HEK293T (cell line): ENCODE measurements at regions not wholly inside any gene's neighbourhood (a gene's known extent, or its start where the extent isn't known, plus 50 kb on each side); places are given as distances from the start of the nearest gene placed in this dataset.
"Not testable (repeated sequence)": the region's sequence is repeated elsewhere in the genome, so short reads cannot be mapped to it uniquely, and the experiment has no call there.

Experiments
- CTCF ChIA-PET: fragments of 350-600 bp; formaldehyde crosslinking; extraction: SDS; loops from one replicate; lab custom pipeline; 2021; ENCODE audit warnings: antibody characterized with exemption, inconsistent platforms; lab: Yijun Ruan, JAX
- POLR2A ChIA-PET: fragments of 350-600 bp; formaldehyde crosslinking; extraction: SDS; loops from one replicate; lab custom pipeline; 2020; ENCODE audit warnings: antibody characterized with exemption, inconsistent platforms; lab: Yijun Ruan, JAX
- DNase-seq: peaks from one replicate; pipeline ENCODE4 v3.0.0; 2012; ENCODE audit warnings: mixed read lengths; ENCODE audit errors: extremely low spot score
- ARNT ChIP-seq: fragments of 450-650 bp; IDR thresholded peaks from 2 replicates; pipeline ENCODE4 v1.6.1; 2017; ENCODE audit warnings: mild to moderate bottlenecking
- BHLHE40 ChIP-seq: fragments of 450-650 bp; IDR thresholded peaks from 2 replicates; pipeline ENCODE4 v1.6.1; 2016; ENCODE audit warnings: mild to moderate bottlenecking, moderate library complexity, borderline replicate concordance
- CTBP1 ChIP-seq: fragments of 450-650 bp; IDR thresholded peaks from 2 replicates; pipeline ENCODE4 v1.6.1; 2016; ENCODE audit warnings: borderline replicate concordance
- ELF4 ChIP-seq: fragments of 450-650 bp; IDR thresholded peaks from 2 replicates; pipeline ENCODE4 v1.6.1; 2017; ENCODE audit warnings: antibody characterized with exemption
- FOXA1 ChIP-seq: fragments of 450-650 bp; IDR thresholded peaks from 2 replicates; pipeline ENCODE4 v1.6.1; 2016; ENCODE audit warnings: mild to moderate bottlenecking
- FOXK2 ChIP-seq: fragments of 450-650 bp; IDR thresholded peaks from 2 replicates; pipeline ENCODE4 v1.6.1; 2016; ENCODE audit warnings: mild to moderate bottlenecking
- FOXM1 ChIP-seq: fragments of 450-650 bp; IDR thresholded peaks from 2 replicates; pipeline ENCODE4 v1.6.1; 2017; ENCODE audit warnings: mild to moderate bottlenecking, borderline replicate concordance
- HDGF ChIP-seq: fragments of 450-650 bp; IDR thresholded peaks from 2 replicates; pipeline ENCODE4 v1.6.1; 2017; ENCODE audit warnings: antibody characterized with exemption, borderline replicate concordance
- L3MBTL2 ChIP-seq: fragments of 450-650 bp; conservative IDR thresholded peaks from 2 replicates; pipeline ENCODE4 v1.6.1; 2016; ENCODE audit warnings: mild to moderate bottlenecking
- LEF1 ChIP-seq: fragments of 450-650 bp; IDR thresholded peaks from 2 replicates; pipeline ENCODE4 v1.6.1; 2017; ENCODE audit warnings: mild to moderate bottlenecking, borderline replicate concordance
- NFRKB ChIP-seq: fragments of 450-650 bp; IDR thresholded peaks from 2 replicates; pipeline ENCODE4 v1.6.1; 2016; ENCODE audit warnings: mild to moderate bottlenecking, moderate library complexity
- PKNOX1 ChIP-seq: fragments of 450-650 bp; IDR thresholded peaks from 2 replicates; pipeline ENCODE4 v1.6.1; 2016
- SP1 ChIP-seq: fragments of 450-650 bp; IDR thresholded peaks from 2 replicates; pipeline ENCODE4 v1.6.1; 2017
- SUZ12 ChIP-seq: fragments of 450-650 bp; IDR thresholded peaks from 2 replicates; pipeline ENCODE4 v1.6.1; 2016; ENCODE audit warnings: mild to moderate bottlenecking
- TARDBP ChIP-seq: fragments of 450-650 bp; IDR thresholded peaks from 2 replicates; pipeline ENCODE4 v1.6.1; 2016
- ZNF384 ChIP-seq: fragments of 450-650 bp; IDR thresholded peaks from 2 replicates; pipeline ENCODE4 v1.6.1; 2016

GRCh38 chr13:24986826-24987225 is 109.1 kb upstream of the PABPC3 start:
- TF ChIP-seq FOXK2 (no peak), SP1 (no peak), CTBP1 (no peak), ARNT (no peak), ELF4 (no peak), FOXA1 (no peak), PKNOX1 (no peak), HDGF (no peak), SUZ12 (no peak)
- no peak for DNase-seq
- POLR2A ChIA-PET: no interaction called here
- CTCF ChIA-PET: no interaction called here

GRCh38 chr13:24989959-24990358 is 106.0 kb upstream of the PABPC3 start:
- CTCF ChIA-PET: interaction anchor here (0.6 kb wide), 1 partner anchor 53 kb away, joined by 3 read pairs; no protein-coding TSS in a partner anchor
- POLR2A ChIA-PET, DNase-seq: not testable (repeated sequence)

- DNase-seq, CTCF ChIA-PET, POLR2A ChIA-PET: not testable (repeated sequence)
These were observed 103.0 kb upstream of the PABPC3 start for GRCh38 chr13:24992946-24993345.

- no peak for TF ChIP-seq L3MBTL2
- TF ChIP-seq SUZ12: no peak
- no peak for TF ChIP-seq FOXK2
- no peak for TF ChIP-seq ARNT
- ChIA-PET CTCF (interaction anchor here (0.6 to 1.6 kb wide), 6 partner anchors 27 to 389 kb away, joined by 3 to 9 read pairs (median 4); no protein-coding TSS in a partner anchor), POLR2A (no interaction called here)
- DNase-seq: peak; percentile 57
These were observed 100.6 kb upstream of the PABPC3 start for GRCh38 chr13:24995225-24995804.

GRCh38 chr13:24997367-24997967 is 98.5 kb upstream of the PABPC3 start:
- POLR2A ChIA-PET: no interaction called here
- DNase-seq: peak; percentile 5
- CTCF ChIA-PET: no interaction called here

GRCh38 chr13:24998433-24998832 is 97.5 kb upstream of the PABPC3 start:
- ChIA-PET CTCF (no interaction called here), POLR2A (no interaction called here)
- TF ChIP-seq NFRKB (no peak), BHLHE40 (no peak), ARNT (no peak), TARDBP (no peak), FOXA1 (no peak), HDGF (no peak), SUZ12 (no peak), SP1 (no peak), LEF1 (no peak), ZNF384 (no peak), PKNOX1 (no peak), FOXM1 (no peak), FOXK2 (no peak), CTBP1 (no peak), ELF4 (no peak), L3MBTL2 (no peak)
- DNase-seq: no peak

More at GRCh38 chr13:24997367-24997967, 98.5 kb upstream of the PABPC3 start:
- no peak for TF ChIP-seq LEF1
- no peak for TF ChIP-seq SUZ12
- no peak for TF ChIP-seq FOXA1
- no peak for TF ChIP-seq ARNT
- no peak for TF ChIP-seq ZNF384
- no peak for TF ChIP-seq SP1
- no peak for TF ChIP-seq L3MBTL2
- TF ChIP-seq TARDBP: no peak

GRCh38 chr13:25001476-25002206 is 94.3 kb upstream of the PABPC3 start:
- ChIA-PET POLR2A (no interaction called here), CTCF (no interaction called here)
- TF ChIP-seq BHLHE40: no peak
- TF ChIP-seq SP1: no peak
- no peak for TF ChIP-seq FOXA1
- no peak for TF ChIP-seq FOXM1
- no peak for TF ChIP-seq ELF4
- no peak for TF ChIP-seq L3MBTL2
- no peak for TF ChIP-seq CTBP1
- TF ChIP-seq ARNT: no peak
- no peak for TF ChIP-seq FOXK2
- no peak for TF ChIP-seq ZNF384
- DNase-seq: no peak

GRCh38 chr13:25002311-25002710 is 93.6 kb upstream of the PABPC3 start:
- POLR2A ChIA-PET, CTCF ChIA-PET, DNase-seq: not testable (repeated sequence)

GRCh38 chr13:25004489-25004888 is 91.4 kb upstream of the PABPC3 start:
- POLR2A ChIA-PET, DNase-seq: not testable (repeated sequence)
- CTCF ChIA-PET: interaction anchor here (0.6 to 0.9 kb wide), 3 partner anchors 37 to 109 kb away, joined by 3 read pairs; no protein-coding TSS in a partner anchor

GRCh38 chr13:25005050-25005497 is 90.9 kb upstream of the PABPC3 start:
- DNase-seq: peak; percentile 6
- CTCF ChIA-PET: interaction anchor here (0.6 to 0.9 kb wide), 3 partner anchors 36 to 109 kb away, joined by 3 read pairs; no protein-coding TSS in a partner anchor
- POLR2A ChIA-PET: not testable (repeated sequence)

GRCh38 chr13:25007389-25007788 is 88.5 kb upstream of the PABPC3 start:
- DNase-seq, CTCF ChIA-PET, POLR2A ChIA-PET: not testable (repeated sequence)
